Naive thymus-derived CD8-positive, alpha-beta T cell (primary cell): ENCODE measurements at regions not wholly inside any gene's neighbourhood (a gene's known extent, or its start where the extent isn't known, plus 50 kb on each side); places are given as distances from the start of the nearest gene placed in this dataset.
"Not testable (repeated sequence)": the region's sequence is repeated elsewhere in the genome, so short reads cannot be mapped to it uniquely, and the experiment has no call there.

ENCODE experiments used
- ATAC-seq, 2 donors: fragments of 150-1000 bp; cut with Tn5 transposase in 1 of 2; sonication (Bioruptor Pico), chemical (Tn5 transposase) in 1 of 2; 1 replicate in 1 of 2; 2 replicates in 1 of 2; pipeline ENCODE4 v1.10.0; 2021; ENCODE audit warnings: mild to moderate bottlenecking in 2 of 2, moderate library complexity in 2 of 2
- POLR2A ChIA-PET: fragments of 350-600 bp; sonication (Branson Sonifier 250); formaldehyde crosslinking; loops from one replicate; lab custom pipeline; 2021; ENCODE audit warnings: antibody characterized with exemption; lab: Charles Lee
- DNase-seq, 10 donors: peaks; one replicate each; pipeline versions ENCODE4 v3.0.0 to v3.0.0-alpha.2; 2020 to 2022
- H3K27ac Mint-ChIP-seq, 10 donors: one replicate each; pipeline ENCODE4 v1.8.0; 2020 to 2022; ENCODE audit warnings: mild to moderate bottlenecking in 10 of 10, mixed read lengths in 10 of 10, moderate library complexity in 4 of 10, inconsistent platforms in 1 of 10
- H3K27me3 Mint-ChIP-seq, 5 donors: one replicate each; pipeline ENCODE4 v1.8.0; 2021 to 2022; ENCODE audit warnings: mixed read lengths in 5 of 5
- H3K36me3 Mint-ChIP-seq, 3 donors: one replicate each; pipeline ENCODE4 v1.8.0; 2020 to 2022; ENCODE audit warnings: mixed read lengths in 3 of 3, mild to moderate bottlenecking in 2 of 3, inconsistent platforms in 1 of 3
- H3K4me1 Mint-ChIP-seq, 4 donors: one replicate each; pipeline ENCODE4 v1.8.0; 2021 to 2022; ENCODE audit warnings: mixed read lengths in 4 of 4
- H3K4me3 Mint-ChIP-seq, 10 donors: one replicate each; pipeline ENCODE4 v1.8.0; 2020 to 2022; ENCODE audit warnings: mild to moderate bottlenecking in 10 of 10, mixed read lengths in 10 of 10, moderate library complexity in 6 of 10, inconsistent platforms in 1 of 10
- H3K9me3 Mint-ChIP-seq, 9 donors: one replicate each; pipeline ENCODE4 v1.8.0; 2020 to 2022; ENCODE audit warnings: mixed read lengths in 9 of 9, mild to moderate bottlenecking in 3 of 9, inconsistent platforms in 1 of 9, moderate library complexity in 1 of 9

- DNase-seq (no peak), ATAC-seq (no peak)
- Mint-ChIP-seq H3K4me3 (no peak overlapping the region), H3K27ac (no peak overlapping the region), H3K36me3 (no peaks in the 10 kb centered on the region), H3K4me1 (no peaks in the 10 kb centered on the region), H3K27me3 (no peaks in the 10 kb centered on the region), H3K9me3 (peaks cover 0 to 7% (median 0%) of the 10 kb centered on the region in 9 donors)
- POLR2A ChIA-PET = no interaction called here
Observed at GRCh38 chrX:69066021-69066757, 99.1 kb downstream of the PJA1 start.

GRCh38 chrX:69065451-69065850 is 99.8 kb downstream of the PJA1 start:
- DNase-seq (no peak), ATAC-seq (no peak)
- peaks cover 0 to 7% (median 0%) of the 10 kb centered on the region in 9 donors for H3K9me3 Mint-ChIP-seq
- no peaks in the 10 kb centered on the region for H3K27me3 Mint-ChIP-seq
- no peak overlapping the region for H3K27ac Mint-ChIP-seq
- no peaks in the 10 kb centered on the region for H3K36me3 Mint-ChIP-seq
- no peak overlapping the region for H3K4me3 Mint-ChIP-seq
- POLR2A ChIA-PET = no interaction called here
- H3K4me1 Mint-ChIP-seq = no peaks in the 10 kb centered on the region

GRCh38 chrX:69063486-69063885 is 101.8 kb downstream of the PJA1 start:
- Mint-ChIP-seq H3K36me3 (no peaks in the 10 kb centered on the region), H3K27me3 (no peaks in the 10 kb centered on the region), H3K27ac (no peak overlapping the region), H3K9me3 (peaks cover 0 to 7% (median 0%) of the 10 kb centered on the region in 9 donors), H3K4me3 (no peak overlapping the region), H3K4me1 (no peaks in the 10 kb centered on the region)
- POLR2A ChIA-PET = no interaction called here
- DNase-seq = no peak
- ATAC-seq = no peak

GRCh38 chrX:69062493-69062892 is 102.8 kb downstream of the PJA1 start:
- Mint-ChIP-seq H3K27ac (no peak overlapping the region), H3K36me3 (no peaks in the 10 kb centered on the region), H3K9me3 (peaks cover 0 to 7% (median 0%) of the 10 kb centered on the region in 9 donors), H3K27me3 (no peaks in the 10 kb centered on the region), H3K4me3 (no peak overlapping the region), H3K4me1 (no peaks in the 10 kb centered on the region)
- POLR2A ChIA-PET = no interaction called here
- no peak for ATAC-seq
- no peak for DNase-seq

GRCh38 chrX:69060631-69061408 is 104.4 kb downstream of the PJA1 start:
- POLR2A ChIA-PET = no interaction called here
- no peak overlapping the region for H3K4me3 Mint-ChIP-seq
- DNase-seq (no peak), ATAC-seq (no peak)
- no peaks in the 10 kb centered on the region for H3K4me1 Mint-ChIP-seq
- H3K36me3 Mint-ChIP-seq = no peaks in the 10 kb centered on the region
- no peaks in the 10 kb centered on the region for H3K27me3 Mint-ChIP-seq
- no peak overlapping the region for H3K27ac Mint-ChIP-seq
- H3K9me3 Mint-ChIP-seq = peaks cover 0 to 7% (median 0%) of the 10 kb centered on the region in 9 donors

GRCh38 chrX:69055193-69055592 is 110.1 kb downstream of the PJA1 start:
- Mint-ChIP-seq H3K4me1 (no peaks in the 10 kb centered on the region), H3K9me3 (no peaks in the 10 kb centered on the region), H3K4me3 (no peak overlapping the region), H3K27me3 (peaks cover 0 to 4% (median 0%) of the 10 kb centered on the region in 5 donors), H3K36me3 (no peaks in the 10 kb centered on the region), H3K27ac (no peak overlapping the region)
- POLR2A ChIA-PET = no interaction called here
- no peak for ATAC-seq
- no peak for DNase-seq

GRCh38 chrX:69054497-69054896 is 110.8 kb downstream of the PJA1 start:
- H3K4me3 Mint-ChIP-seq, ATAC-seq, H3K9me3 Mint-ChIP-seq, DNase-seq, H3K4me1 Mint-ChIP-seq, H3K27ac Mint-ChIP-seq, H3K27me3 Mint-ChIP-seq, H3K36me3 Mint-ChIP-seq, POLR2A ChIA-PET: not testable (repeated sequence)

- Mint-ChIP-seq H3K27ac (no peak overlapping the region), H3K4me3 (no peak overlapping the region), H3K4me1 (no peaks in the 10 kb centered on the region), H3K27me3 (peaks cover 0 to 4% (median 0%) of the 10 kb centered on the region in 5 donors), H3K9me3 (no peaks in the 10 kb centered on the region), H3K36me3 (no peaks in the 10 kb centered on the region)
- POLR2A ChIA-PET = no interaction called here
- DNase-seq = no peak
- ATAC-seq = no peak
Observed at GRCh38 chrX:69051901-69052300, 113.4 kb downstream of the PJA1 start.

- no peak overlapping the region for H3K4me3 Mint-ChIP-seq
- no peaks in the 10 kb centered on the region for H3K4me1 Mint-ChIP-seq
- H3K27ac Mint-ChIP-seq = no peak overlapping the region
- DNase-seq = no peak
- POLR2A ChIA-PET = no interaction called here
- peaks cover 0 to 4% (median 0%) of the 10 kb centered on the region in 3 donors for H3K36me3 Mint-ChIP-seq
- H3K9me3 Mint-ChIP-seq = no peaks in the 10 kb centered on the region
- no peak for ATAC-seq
- H3K27me3 Mint-ChIP-seq = peaks cover 0 to 5% (median 0%) of the 10 kb centered on the region in 5 donors
Observed at GRCh38 chrX:69050051-69050765, 115.0 kb downstream of the PJA1 start.

- peaks cover 0 to 25% (median 0%) of the 10 kb centered on the region in 3 donors for H3K36me3 Mint-ChIP-seq
- DNase-seq (no peak), ATAC-seq (no peak)
- POLR2A ChIA-PET = no interaction called here
- no peak overlapping the region for H3K27ac Mint-ChIP-seq
- peaks cover 0 to 19% (median 2%) of the 10 kb centered on the region in 9 donors for H3K9me3 Mint-ChIP-seq
- peaks cover 0 to 3% (median 0%) of the 10 kb centered on the region in 5 donors for H3K27me3 Mint-ChIP-seq
- H3K4me3 Mint-ChIP-seq = no peak overlapping the region
- H3K4me1 Mint-ChIP-seq = no peaks in the 10 kb centered on the region
Observed at GRCh38 chrX:69046996-69047490, 118.2 kb downstream of the PJA1 start.

GRCh38 chrX:69045616-69046345 is 119.5 kb downstream of the PJA1 start:
- ATAC-seq = no peak
- H3K9me3 Mint-ChIP-seq = peaks cover 0 to 19% (median 2%) of the 10 kb centered on the region in 9 donors
- H3K4me1 Mint-ChIP-seq = no peaks in the 10 kb centered on the region
- H3K27me3 Mint-ChIP-seq = peaks cover 0 to 3% (median 0%) of the 10 kb centered on the region in 5 donors
- POLR2A ChIA-PET = no interaction called here
- DNase-seq = no peak
- H3K36me3 Mint-ChIP-seq = peaks cover 0 to 25% (median 0%) of the 10 kb centered on the region in 3 donors
- no peak overlapping the region for H3K4me3 Mint-ChIP-seq
- H3K27ac Mint-ChIP-seq = no peak overlapping the region

GRCh38 chrX:69038816-69039215 is 126.4 kb downstream of the PJA1 start:
- no peak for ATAC-seq
- no peaks in the 10 kb centered on the region for H3K27me3 Mint-ChIP-seq
- no peak overlapping the region for H3K27ac Mint-ChIP-seq
- H3K4me3 Mint-ChIP-seq = no peak overlapping the region
- peaks cover 0 to 8% (median 0%) of the 10 kb centered on the region in 9 donors for H3K9me3 Mint-ChIP-seq
- peaks cover 0 to 11% (median 0%) of the 10 kb centered on the region in 3 donors for H3K36me3 Mint-ChIP-seq
- no peak for DNase-seq
- H3K4me1 Mint-ChIP-seq = peaks cover 0 to 2% (median 0%) of the 10 kb centered on the region in 4 donors
- POLR2A ChIA-PET = no interaction called here
